Hippocampal formation (tissue), 2 donors: ENCODE measurements at regions not wholly inside any gene's neighbourhood (a gene's known extent, or its start where the extent isn't known, plus 50 kb on each side); places are given as distances from the start of the nearest gene placed in this dataset.

ENCODE experiments used
- DNase-seq, 2 donors: peaks; one replicate each; lab custom pipeline; 2025; lab: John Stamatoyannopoulos, UW

GRCh38 chr11:115900111-115900510 is 395.9 kb upstream of the CADM1 start:
- DNase-seq = no peak

DNA sequence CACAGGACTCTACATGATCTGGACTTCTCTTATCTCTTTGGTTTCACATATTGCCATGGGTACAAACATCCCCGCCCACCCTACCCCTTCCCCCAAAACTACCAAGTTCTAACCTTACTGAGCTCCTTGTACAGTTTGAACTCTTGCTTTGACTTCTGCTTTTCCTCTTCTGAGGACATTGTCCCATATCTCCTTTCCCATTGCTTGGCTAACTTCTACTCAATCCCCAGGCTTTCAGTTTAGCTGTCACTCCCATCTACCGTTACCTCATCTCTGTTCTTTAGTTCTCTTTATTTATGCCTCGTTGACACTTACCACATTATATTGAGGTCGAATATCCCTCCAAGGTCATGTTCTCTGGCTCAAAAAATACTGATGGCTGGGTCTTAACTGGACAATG is 393.5 kb upstream of the CADM1 start:
- DNase-seq = no peak

- DNase-seq = no peak
Measured at GRCh38 chr11:115896084-115896483, 391.9 kb upstream of the CADM1 start.

DNA sequence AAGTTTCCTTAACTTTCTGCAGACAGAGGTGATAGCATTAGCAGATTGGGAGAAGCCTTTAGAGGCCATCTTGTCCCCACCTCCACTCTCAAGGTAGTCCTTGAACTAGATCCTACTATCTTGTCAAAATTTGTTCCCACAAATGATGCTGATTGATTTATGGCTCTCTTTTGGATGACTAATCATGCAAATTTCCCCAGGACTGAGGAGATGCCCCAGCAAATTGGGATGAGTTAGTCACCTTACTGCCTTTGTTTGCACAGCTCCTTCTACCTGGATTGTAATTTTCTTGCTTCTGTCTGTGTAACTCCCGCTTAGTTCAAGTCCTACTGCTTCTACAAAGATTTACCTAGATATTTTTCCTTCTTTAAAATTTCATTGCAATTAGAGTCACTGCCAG is 391.4 kb upstream of the CADM1 start:
- no peak for DNase-seq

DNA sequence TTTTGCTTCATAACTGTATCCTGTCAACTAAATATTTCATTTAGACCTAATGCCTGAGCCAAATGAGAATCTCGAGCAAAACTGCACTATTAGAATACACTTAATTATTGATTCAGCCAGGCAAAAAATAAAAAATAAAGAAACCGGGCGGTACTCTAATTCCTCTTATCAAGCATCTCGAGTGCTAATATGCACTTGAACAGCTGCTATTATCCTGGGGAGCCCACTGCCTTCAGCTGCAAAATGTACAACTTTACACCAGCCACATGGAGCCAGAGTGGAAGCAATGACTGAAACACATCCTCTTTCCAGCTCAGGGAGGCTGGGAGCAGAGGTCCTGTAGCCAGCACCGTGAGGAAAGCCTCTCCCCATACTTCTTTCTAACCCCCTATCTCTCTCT is 390.0 kb upstream of the CADM1 start:
- DNase-seq = no peak

GRCh38 chr11:115893461-115894099 is 389.4 kb upstream of the CADM1 start:
- DNase-seq = no peak

DNA sequence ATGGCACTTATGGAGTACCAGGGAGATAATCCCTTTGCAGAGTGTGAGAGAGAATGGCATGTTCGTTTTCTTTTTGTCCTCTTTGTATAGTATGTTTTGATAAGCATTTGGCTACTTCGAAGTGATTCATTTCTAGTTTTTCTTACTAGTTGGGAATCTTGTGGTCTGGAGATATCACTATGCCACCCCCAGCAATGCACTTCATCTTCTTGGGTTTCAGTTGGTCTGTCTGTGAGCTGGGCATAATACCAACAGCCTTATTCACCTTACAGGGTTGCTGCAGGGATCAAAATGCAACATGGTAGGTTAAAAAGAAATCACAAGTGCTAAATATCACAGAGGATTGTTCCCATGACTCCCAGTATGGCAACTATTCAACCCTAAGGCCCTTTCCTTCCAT is 387.8 kb upstream of the CADM1 start:
- DNase-seq = no peak

- DNase-seq = no peak
Measured at GRCh38 chr11:115891581-115891980, 387.4 kb upstream of the CADM1 start.

DNA sequence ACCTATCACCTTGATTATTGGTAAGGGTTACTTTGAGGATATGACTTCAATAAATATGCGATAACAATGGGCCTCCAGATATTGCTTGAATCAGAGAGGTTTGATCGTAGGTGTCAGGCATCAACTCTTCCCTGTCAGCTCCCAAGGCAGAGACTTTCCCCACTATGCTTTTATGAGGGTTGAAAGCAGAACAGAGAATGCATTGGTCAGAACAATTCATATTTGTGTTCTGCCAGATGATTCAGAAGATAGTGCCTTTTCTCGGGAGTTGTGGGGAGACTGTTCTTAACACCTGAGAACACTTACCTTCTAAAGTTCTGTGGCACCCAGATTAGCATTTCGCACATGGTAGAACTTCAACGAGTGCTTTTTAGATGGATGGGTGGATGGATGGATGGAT is 386.3 kb upstream of the CADM1 start:
- DNase-seq = no peak

DNA sequence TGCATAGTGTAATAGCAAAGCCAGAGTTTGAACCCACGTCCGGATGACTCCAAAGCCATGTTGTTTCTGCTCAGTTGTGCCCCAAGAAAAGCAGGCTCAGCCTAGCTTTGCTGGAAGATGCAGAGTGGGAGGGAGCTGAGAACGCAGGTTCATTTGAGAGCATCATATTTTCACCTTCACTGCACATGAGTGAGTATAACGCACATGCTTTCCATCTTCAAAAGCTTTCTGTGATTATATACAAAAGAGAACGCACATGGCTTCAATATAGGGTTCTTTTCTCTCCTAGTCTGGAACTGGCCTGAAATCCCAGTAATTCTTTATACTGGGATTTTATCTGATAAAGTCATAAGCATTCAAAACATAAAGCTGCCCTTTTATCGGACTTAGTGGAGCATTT is 385.5 kb upstream of the CADM1 start:
- no peak for DNase-seq

GRCh38 chr11:115887727-115888126 is 383.5 kb upstream of the CADM1 start:
- DNase-seq = no peak

- no peak for DNase-seq
Measured at GRCh38 chr11:115887316-115887715, 383.1 kb upstream of the CADM1 start.

DNA sequence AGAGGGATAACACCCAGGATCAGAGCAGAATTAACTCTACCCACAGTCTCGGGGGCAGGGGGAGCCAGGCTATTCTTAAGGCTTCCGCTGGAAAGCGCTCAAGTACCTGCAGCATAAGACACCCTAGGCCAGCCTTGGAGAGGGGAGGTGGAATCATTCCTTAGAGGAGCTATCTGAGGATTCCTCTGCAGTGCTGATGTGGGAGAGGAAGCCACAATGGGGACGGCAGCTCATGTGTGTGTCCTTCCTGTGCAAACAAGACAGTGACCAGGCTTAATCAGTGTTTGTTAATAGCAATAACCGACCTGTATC is 382.2 kb upstream of the CADM1 start:
- DNase-seq = no peak

DNA sequence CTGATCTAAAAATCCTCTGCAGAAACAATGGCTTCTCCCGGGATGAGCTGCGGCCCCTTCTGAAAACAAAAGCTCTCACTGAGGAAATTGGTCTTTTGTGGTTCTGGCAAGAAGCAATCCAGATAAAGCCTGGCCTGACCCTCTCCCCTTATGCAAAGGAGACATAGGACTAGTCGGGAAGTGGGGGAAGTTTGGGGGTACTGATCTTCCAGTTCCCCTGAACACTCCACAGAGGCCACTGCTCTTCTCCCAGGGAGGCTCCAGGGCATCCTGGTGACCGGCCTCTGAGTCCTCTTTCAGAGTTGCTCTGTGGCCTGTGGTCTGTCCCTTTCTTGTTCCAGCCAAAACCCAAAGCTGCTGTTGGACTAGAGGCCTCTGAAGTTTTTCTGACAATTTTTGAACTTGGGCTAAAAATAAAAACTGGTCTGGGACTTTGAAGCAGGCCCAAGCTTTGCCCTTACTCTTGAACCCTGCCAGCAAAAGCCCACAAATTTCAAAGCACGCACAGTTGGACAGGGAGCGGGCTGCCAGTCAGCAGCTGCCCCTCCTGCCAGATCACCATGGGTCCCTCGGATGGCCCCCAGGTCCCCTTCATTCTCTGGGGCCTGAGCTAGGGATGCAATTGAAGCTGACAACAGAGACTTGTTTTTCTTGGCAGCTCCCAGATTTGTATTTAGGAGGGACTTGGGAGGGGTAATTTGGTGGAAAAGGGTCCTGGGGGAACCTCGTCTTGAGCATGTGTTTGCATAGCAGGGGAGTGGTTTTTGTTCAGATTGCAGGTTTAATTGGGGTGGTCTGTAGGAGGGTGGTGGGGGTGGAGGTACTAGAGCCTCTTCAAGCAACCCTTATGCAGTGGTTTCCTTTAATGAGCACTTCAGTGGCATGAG is 381.6 kb upstream of the CADM1 start:
- DNase-seq = no peak

DNA sequence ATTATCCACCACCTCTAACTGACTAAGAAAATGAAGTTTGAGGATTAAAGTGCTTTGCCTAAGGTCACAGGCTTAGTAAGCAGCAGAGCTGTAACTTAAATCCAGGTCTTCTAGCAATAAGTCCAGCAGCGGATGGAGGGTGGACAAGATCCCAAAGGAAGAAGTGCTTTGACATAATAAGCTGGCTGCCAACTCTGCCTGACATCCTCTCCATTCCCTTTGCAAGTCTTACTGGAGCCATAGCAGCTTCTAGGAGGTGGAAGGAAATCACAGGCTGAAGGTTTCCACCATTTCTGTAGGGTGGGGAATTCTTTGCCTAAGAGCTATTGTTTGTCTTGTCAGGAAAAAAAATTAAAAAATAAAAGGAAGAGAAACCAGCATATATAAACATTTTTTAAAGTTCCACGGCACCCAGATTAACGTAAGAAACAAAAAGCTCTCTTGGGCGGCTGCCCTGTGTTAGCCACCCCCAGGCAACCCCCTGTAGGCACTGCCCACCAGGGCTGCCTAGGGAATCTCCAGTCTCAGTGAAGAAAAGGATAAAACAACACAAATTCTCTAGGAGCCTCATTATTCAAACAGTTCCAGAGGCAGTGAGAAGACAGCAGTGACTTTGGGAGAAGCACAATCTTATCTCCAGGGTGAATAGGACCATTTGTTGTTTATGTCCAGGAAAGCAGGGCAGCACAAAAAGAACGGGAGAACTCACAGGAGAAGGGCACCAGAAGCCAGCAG is 380.8 kb upstream of the CADM1 start:
- DNase-seq = no peak

- no peak for DNase-seq
Measured at GRCh38 chr11:115874843-115875242, 370.6 kb upstream of the CADM1 start.

DNA sequence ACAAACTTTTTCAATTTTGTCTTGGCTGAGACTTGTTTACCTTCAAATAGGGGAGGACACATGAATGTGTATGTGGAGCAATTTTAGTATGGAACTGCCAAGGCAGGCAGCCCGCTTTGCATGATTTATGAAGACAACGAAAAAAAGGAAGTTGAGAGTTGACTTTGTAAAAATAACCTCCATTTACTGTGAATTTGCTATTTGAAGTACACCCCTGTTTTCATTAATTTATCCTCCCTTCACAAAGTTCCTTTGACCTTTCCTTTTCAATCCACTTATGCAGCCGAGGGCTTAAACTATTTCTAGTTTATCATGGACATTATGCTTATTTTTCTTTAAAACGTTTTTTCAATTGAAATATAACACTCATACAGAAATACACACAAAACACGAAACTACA is 369.6 kb upstream of the CADM1 start:
- no peak for DNase-seq

DNA sequence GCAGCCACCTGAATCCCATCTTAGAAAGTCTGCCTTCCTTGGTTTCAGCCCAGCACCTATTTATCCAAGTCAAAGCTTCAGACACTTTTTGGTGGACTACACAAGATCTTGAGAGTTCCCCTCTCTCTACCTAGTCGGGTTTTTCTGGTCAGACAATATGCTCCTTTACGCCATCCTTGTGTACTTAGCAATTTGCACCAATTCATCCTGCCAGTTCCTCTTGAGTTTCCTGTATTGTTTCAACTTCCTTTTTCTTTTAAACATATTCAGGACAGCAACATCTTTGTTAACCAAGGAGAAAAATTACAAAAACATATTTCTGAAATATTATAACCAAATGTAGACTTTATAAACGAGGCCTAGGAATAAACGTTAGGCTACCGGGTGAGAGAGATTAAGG is 368.2 kb upstream of the CADM1 start:
- no peak for DNase-seq

DNA sequence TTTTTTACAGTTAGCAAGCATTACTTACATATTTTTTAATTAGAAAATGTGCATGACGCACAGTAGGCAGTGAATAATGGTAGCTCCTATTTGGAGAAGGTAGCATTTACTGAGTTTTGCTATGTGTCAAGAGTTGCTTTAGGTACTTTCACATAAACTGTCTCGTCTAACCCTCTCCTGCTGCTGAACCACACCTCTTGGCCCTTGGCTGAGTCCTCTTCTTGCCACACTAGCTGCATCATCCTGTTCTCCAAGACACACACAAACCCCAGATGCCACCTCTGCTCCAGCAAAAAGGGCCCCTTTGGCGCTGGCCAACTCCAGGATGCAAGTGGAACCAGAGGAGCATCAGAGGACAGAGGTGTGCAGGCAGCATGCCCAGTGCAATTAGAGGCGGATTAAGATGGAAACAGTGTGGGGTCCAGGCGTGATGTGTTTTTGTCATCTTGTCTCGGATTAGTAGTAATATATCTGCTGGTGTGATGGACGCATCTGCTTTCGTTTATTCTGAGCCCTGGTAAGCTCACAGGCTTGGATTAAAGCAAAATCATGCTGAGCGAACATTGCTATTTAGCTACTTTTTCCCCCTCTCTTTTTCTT is 367.0 kb upstream of the CADM1 start:
- DNase-seq = no peak

- no peak for DNase-seq
Measured at GRCh38 chr11:115869780-115870431, 365.7 kb upstream of the CADM1 start.

GRCh38 chr11:115869131-115869530 is 364.9 kb upstream of the CADM1 start:
- no peak for DNase-seq

GRCh38 chr11:115860246-115860645 is 356.0 kb upstream of the CADM1 start:
- no peak for DNase-seq
